WTC11 (cell line): ENCODE measurements at regions not wholly inside any gene's neighbourhood (a gene's known extent, or its start where the extent isn't known, plus 50 kb on each side); places are given as distances from the start of the nearest gene placed in this dataset.

Experiments
- ATAC-seq: fragments of 200-7000 bp; cut with Tn5 transposase; 2 replicates; pipeline ENCODE4 v1.10.0; 2021; ENCODE audit warnings: mild to moderate bottlenecking, moderate library complexity
- CTCF ChIA-PET: fragments of 300-600 bp; sonication (Branson Sonifier 250); formaldehyde crosslinking; loops from one replicate; lab custom pipeline; 2021; ENCODE audit warnings: antibody characterized with exemption; lab: Charles Lee
- POLR2A ChIA-PET: fragments of 350-600 bp; sonication (Branson Sonifier 250); formaldehyde crosslinking; loops from one replicate; lab custom pipeline; 2021; ENCODE audit warnings: antibody characterized with exemption; lab: Charles Lee
- DNase-seq: peaks from one replicate; pipeline ENCODE4 v3.0.0; 2021; ENCODE audit warnings: low spot score
- H3K27ac Mint-ChIP-seq: 2 replicates; pipeline ENCODE4 v1.8.0; 2021; ENCODE audit warnings: mixed read lengths
- H3K27me3 Mint-ChIP-seq: 2 replicates; pipeline ENCODE4 v1.8.0; 2021; ENCODE audit warnings: low read depth, mild to moderate bottlenecking, moderate library complexity, mixed read lengths
- H3K36me3 Mint-ChIP-seq: 2 replicates; pipeline ENCODE4 v1.8.0; 2021; ENCODE audit warnings: mixed read lengths
- H3K4me1 Mint-ChIP-seq: 2 replicates; pipeline ENCODE4 v1.8.0; 2022; ENCODE audit warnings: mixed read lengths
- H3K4me3 Mint-ChIP-seq: 2 replicates; pipeline ENCODE4 v1.8.0; 2021; ENCODE audit warnings: mild to moderate bottlenecking, moderate library complexity, mixed read lengths
- H3K9me3 Mint-ChIP-seq: 2 replicates; pipeline ENCODE4 v1.8.0; 2021; ENCODE audit warnings: mixed read lengths
- E2F4 ChIP-seq: sonication (generic); formaldehyde crosslinking; IDR thresholded peaks from 2 replicates; pipeline ENCODE4 v1.8.1; 2022; ENCODE audit warnings: low read depth, mild to moderate bottlenecking, moderate library complexity, missing genetic modification reagents, borderline replicate concordance
- ELF4 ChIP-seq: sonication (generic); formaldehyde crosslinking; IDR thresholded peaks from 2 replicates; pipeline ENCODE4 v1.8.1; 2022; ENCODE audit warnings: low read depth, mild to moderate bottlenecking, moderate library complexity, missing genetic modification reagents
- ETV6 ChIP-seq: sonication (generic); formaldehyde crosslinking; IDR thresholded peaks from 2 replicates; pipeline ENCODE4 v1.8.1; 2022; ENCODE audit warnings: mild to moderate bottlenecking, missing genetic modification reagents
- FOXP1 ChIP-seq: sonication (generic); formaldehyde crosslinking; IDR thresholded peaks from 2 replicates; pipeline ENCODE4 v1.8.0; 2022; ENCODE audit warnings: missing genetic modification reagents, mild to moderate bottlenecking, moderate library complexity, borderline replicate concordance
- FOXP4 ChIP-seq: sonication (generic); formaldehyde crosslinking; IDR thresholded peaks from 2 replicates; pipeline ENCODE4 v1.8.0; 2022; ENCODE audit warnings: mild to moderate bottlenecking, missing genetic modification reagents
- JAZF1 ChIP-seq: fragments of 250-450 bp; sonication (Bioruptor Pico); IDR thresholded peaks from 2 replicates; pipeline ENCODE4 v1.9.0; 2021; ENCODE audit warnings: moderate library complexity, mild to moderate bottlenecking, inconsistent platforms
- NFATC4 ChIP-seq: fragments of 250-450 bp; sonication (Bioruptor Pico); IDR thresholded peaks from 2 replicates; pipeline ENCODE4 v1.9.0; 2021; ENCODE audit warnings: mild to moderate bottlenecking
- NFE2L1 ChIP-seq: sonication (generic); formaldehyde crosslinking; IDR thresholded peaks from 2 replicates; pipeline ENCODE4 v1.8.1; 2023; ENCODE audit warnings: missing genetic modification reagents
- NR3C1 ChIP-seq: sonication (generic); formaldehyde crosslinking; conservative IDR thresholded peaks from 2 replicates; pipeline ENCODE4 v1.8.1; 2023; ENCODE audit warnings: low read depth, mild to moderate bottlenecking, missing genetic modification reagents
- OVOL2 ChIP-seq: fragments of 250-450 bp; sonication (Bioruptor Pico); IDR thresholded peaks from 2 replicates; pipeline ENCODE4 v1.9.0; 2021; ENCODE audit warnings: mild to moderate bottlenecking, borderline replicate concordance
- PREB ChIP-seq: sonication (generic); formaldehyde crosslinking; IDR thresholded peaks from 2 replicates; pipeline ENCODE4 v1.8.1; 2022; ENCODE audit warnings: mild to moderate bottlenecking, missing genetic modification reagents, moderate library complexity, borderline replicate concordance
- TEAD1 ChIP-seq: sonication (generic); formaldehyde crosslinking; IDR thresholded peaks from 2 replicates; pipeline ENCODE4 v1.8.0; 2022; ENCODE audit warnings: mild to moderate bottlenecking, missing genetic modification reagents
- TEAD4 ChIP-seq: sonication (generic); formaldehyde crosslinking; IDR thresholded peaks from 2 replicates; pipeline ENCODE4 v1.8.0; 2022; ENCODE audit warnings: mild to moderate bottlenecking, missing genetic modification reagents
- TP53 ChIP-seq: sonication (generic); formaldehyde crosslinking; IDR thresholded peaks from 2 replicates; pipeline ENCODE4 v1.8.1; 2023; ENCODE audit warnings: mild to moderate bottlenecking, missing genetic modification reagents
- USF1 ChIP-seq: sonication (generic); formaldehyde crosslinking; IDR thresholded peaks from 2 replicates; pipeline ENCODE4 v1.8.0; 2022; ENCODE audit warnings: mild to moderate bottlenecking, missing genetic modification reagents
- ZNF121 ChIP-seq: sonication (generic); formaldehyde crosslinking; IDR thresholded peaks from 2 replicates; pipeline ENCODE4 v1.8.0; 2023; ENCODE audit warnings: missing genetic modification reagents
- ZNF138 ChIP-seq: sonication (generic); formaldehyde crosslinking; conservative IDR thresholded peaks from 2 replicates; pipeline ENCODE4 v1.8.1; 2022; ENCODE audit warnings: mild to moderate bottlenecking, moderate library complexity, missing genetic modification reagents
- ZNF232 ChIP-seq: sonication (generic); formaldehyde crosslinking; IDR thresholded peaks from 2 replicates; pipeline ENCODE4 v1.8.0; 2022; ENCODE audit warnings: mild to moderate bottlenecking, missing genetic modification reagents
- ZNF263 ChIP-seq: sonication (generic); formaldehyde crosslinking; IDR thresholded peaks from 2 replicates; pipeline ENCODE4 v1.8.1; 2022; ENCODE audit warnings: low read depth, mild to moderate bottlenecking, moderate library complexity, missing genetic modification reagents
- ZNF396 ChIP-seq: fragments of 250-450 bp; sonication (Bioruptor Pico); IDR thresholded peaks from 2 replicates; pipeline ENCODE4 v1.8.0; 2021; ENCODE audit warnings: mild to moderate bottlenecking, moderate library complexity, borderline replicate concordance
- ZNF416 ChIP-seq: fragments of 250-450 bp; sonication (Bioruptor Pico); IDR thresholded peaks from 2 replicates; pipeline ENCODE4 v1.9.0; 2021; ENCODE audit warnings: mild to moderate bottlenecking, inconsistent platforms
- ZSCAN18 ChIP-seq: fragments of 250-450 bp; sonication (Bioruptor Pico); IDR thresholded peaks from 2 replicates; pipeline ENCODE4 v2.1.2; 2022; ENCODE audit warnings: mild to moderate bottlenecking, moderate library complexity

DNA sequence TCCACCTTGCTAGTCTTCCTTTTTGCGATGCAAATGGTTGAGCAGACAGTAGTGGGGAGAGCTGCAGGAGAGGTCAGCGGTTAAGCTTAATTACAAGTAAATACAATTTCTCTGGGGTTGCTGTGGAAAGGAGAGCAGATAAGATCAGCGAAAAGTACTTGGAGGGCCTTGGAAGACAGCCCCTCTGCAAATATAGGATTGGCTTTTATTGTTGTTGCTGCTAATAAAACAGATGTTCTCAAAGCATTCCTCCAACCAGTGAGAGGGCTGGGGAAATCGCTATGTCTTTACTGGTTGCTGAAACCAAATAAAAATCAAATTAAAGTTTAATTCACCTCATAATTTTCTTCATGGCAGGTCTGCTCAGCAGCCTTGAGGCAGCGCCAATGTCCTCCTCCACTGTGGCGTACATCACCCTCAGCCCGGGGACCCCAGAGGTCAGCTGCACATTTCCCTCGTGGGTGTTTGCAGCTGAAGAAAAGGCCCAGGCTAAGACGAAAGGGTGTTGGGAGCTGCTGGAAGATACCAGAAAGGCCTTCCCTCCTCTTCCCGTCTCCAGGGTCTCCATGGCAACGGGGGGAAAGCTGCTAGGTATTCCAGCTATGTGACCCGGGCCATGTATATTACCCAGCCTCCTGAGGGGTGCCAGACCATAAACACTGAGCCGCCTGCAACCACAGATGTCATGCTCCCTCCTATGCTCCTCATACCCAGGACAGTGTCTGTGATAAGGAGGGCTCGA lies 54.6 kb upstream of the POU2F1 start:
- H3K4me3 Mint-ChIP-seq, result peak overlapping the region; percentile 42
- DNase-seq (peak; percentile 76), ATAC-seq (peak; percentile 91)
- CTCF ChIA-PET, result interaction anchor here (0.9 to 2.8 kb wide), 5 partner anchors 18 to 107 kb away, joined by 3 to 21 read pairs (median 3); partner anchors contain the start of gene POU2F1
- H3K27ac Mint-ChIP-seq, result peak overlapping the region; percentile 93
- no peak for TF ChIP-seq E2F4 (CRISPR knock-in tag)
- TF ChIP-seq TEAD4 (CRISPR knock-in tag), result peak; percentile 52; the same call in 1 of the 2 replicates
- peak; percentile 67; the same call in 1 of the 2 replicates for TF ChIP-seq TEAD1 (CRISPR knock-in tag)
- TF ChIP-seq, all 79 proteins: peak for 2
- POLR2A ChIA-PET, result interaction anchor here (1.0 to 1.7 kb wide), 2 partner anchors 14 to 54 kb away, joined by 3 to 22 read pairs; partner anchors contain the start of gene POU2F1
- H3K9me3 Mint-ChIP-seq, result peaks cover 16% of the 10 kb centered on the region
- peaks cover 8% of the 10 kb centered on the region for H3K36me3 Mint-ChIP-seq
- no peaks in the 10 kb centered on the region for H3K27me3 Mint-ChIP-seq
- peaks cover 61% of the 10 kb centered on the region for H3K4me1 Mint-ChIP-seq

GRCh38 chr1:167166690-167167075 lies 54.0 kb upstream of the POU2F1 start:
- no peak overlapping the region for H3K27ac Mint-ChIP-seq
- peaks cover 12% of the 10 kb centered on the region for H3K9me3 Mint-ChIP-seq
- peaks cover 56% of the 10 kb centered on the region for H3K4me1 Mint-ChIP-seq
- CTCF ChIA-PET, result interaction anchor here (0.9 to 2.8 kb wide), 5 partner anchors 19 to 108 kb away, joined by 3 to 21 read pairs (median 3); partner anchors contain the start of gene POU2F1
- H3K36me3 Mint-ChIP-seq, result peaks cover 4% of the 10 kb centered on the region
- H3K27me3 Mint-ChIP-seq, result no peaks in the 10 kb centered on the region
- TF ChIP-seq ZNF121, result no peak
- TF ChIP-seq ZNF416 (CRISPR knock-in tag), result no peak
- TF ChIP-seq ZNF232 (CRISPR knock-in tag), result no peak
- no peak for TF ChIP-seq FOXP4 (CRISPR knock-in tag)
- TF ChIP-seq ETV6 (CRISPR knock-in tag), result no peak
- no peak for TF ChIP-seq JAZF1
- no peak for TF ChIP-seq NFE2L1 (CRISPR knock-in tag)
- no peak for TF ChIP-seq ZNF138
- no peak for TF ChIP-seq PREB (CRISPR knock-in tag)
- TF ChIP-seq TP53 (CRISPR knock-in tag), result no peak
- no peak for TF ChIP-seq USF1 (CRISPR knock-in tag)
- no peak for TF ChIP-seq NR3C1
- TF ChIP-seq ELF4, result no peak
- no peak for TF ChIP-seq NFATC4 (CRISPR knock-in tag)
- no peak for TF ChIP-seq ZNF396 (CRISPR knock-in tag)
- TF ChIP-seq TEAD1 (CRISPR knock-in tag), result no peak
- TF ChIP-seq OVOL2, result no peak
- no peak for TF ChIP-seq ZNF263 (CRISPR knock-in tag)
- no peak for TF ChIP-seq FOXP1 (CRISPR knock-in tag)
- no peak for TF ChIP-seq ZSCAN18 (CRISPR knock-in tag)
- POLR2A ChIA-PET, result interaction anchor here (1.7 kb wide), 1 partner anchor 54 kb away, joined by 22 read pairs; the partner anchor contains the start of gene POU2F1
- H3K4me3 Mint-ChIP-seq, result no peak overlapping the region
- no peak for ATAC-seq
- no peak for DNase-seq
